SK-N-SH (cell line): ENCODE measurements at regions not wholly inside any gene's neighbourhood (a gene's known extent, or its start where the extent isn't known, plus 50 kb on each side); places are given as distances from the start of the nearest gene placed in this dataset.

Experiments
- CTCF ChIA-PET: fragments of 300-600, 350-600 bp; formaldehyde crosslinking; extraction: SDS; loops from one replicate; lab custom pipeline; 2021; lab: Yijun Ruan, JAX
- POLR2A ChIA-PET: fragments of 350-600 bp; sonication (Branson Sonifier 250); formaldehyde crosslinking; extraction: SDS; loops from one replicate; lab custom pipeline; 2020; ENCODE audit warnings: antibody characterized with exemption, inconsistent platforms; lab: Yijun Ruan, JAX
- DNase-seq: peaks from one replicate; pipeline ENCODE4 v3.0.0; 2012
- H2AFZ ChIP-seq: fragments of 200-600 bp; sonication (generic); 2 replicates; pipeline ENCODE4 v1.8.1; 2016; ENCODE audit warnings: antibody characterized with exemption, mild to moderate bottlenecking, low read depth
- H3F3A ChIP-seq: fragments of 200-600 bp; sonication (generic); replicated peaks from 2 replicates; pipeline ENCODE3; 2016; ENCODE audit warnings: antibody characterized with exemption, mild to moderate bottlenecking; ENCODE audit not compliant: insufficient read depth
- H3K27ac ChIP-seq, 2 experiments: fragments of 200-500 bp in 1 of 2; fragments of 200-600 bp in 1 of 2; sonication (Bioruptor generic) in 1 of 2; sonication (generic), shearing (Covaris generic) in 1 of 2; 2 replicates each; pipeline versions ENCODE4 v1.5.1 to v1.6.1; 2014 to 2016; ENCODE audit warnings: low read depth in 2 of 2, inconsistent platforms in 1 of 2, low read length in 1 of 2, mild to moderate bottlenecking in 1 of 2, mixed read lengths in 1 of 2
- H3K27me3 ChIP-seq: fragments of 200-600 bp; sonication (generic), shearing (Covaris generic); 2 replicates; pipeline ENCODE4 v1.6.1; 2016; ENCODE audit warnings: mixed run types; ENCODE audit not compliant: insufficient read depth
- H3K36me3 ChIP-seq, 2 experiments: fragments of 200-500 bp in 1 of 2; fragments of 200-600 bp in 1 of 2; sonication (Bioruptor generic) in 1 of 2; sonication (generic) in 1 of 2; replicated peaks in 1 of 2; 2 replicates each; pipeline versions ENCODE3 to v1.5.1; 2014 to 2016; ENCODE audit warnings: low read length in 1 of 2, mild to moderate bottlenecking in 1 of 2; ENCODE audit not compliant: insufficient read depth in 2 of 2, control insufficient read depth in 1 of 2
- H3K4me1 ChIP-seq, 2 experiments: fragments of 200-500 bp in 1 of 2; fragments of 200-600 bp in 1 of 2; sonication (Bioruptor generic) in 1 of 2; sonication (generic), shearing (Covaris generic) in 1 of 2; 2 replicates each; pipeline versions ENCODE4 v1.5.1 to v1.6.1; 2014 to 2016; ENCODE audit warnings: low read depth in 1 of 2, low read length in 1 of 2, mixed run types in 1 of 2; ENCODE audit not compliant: insufficient read depth in 2 of 2, control insufficient read depth in 1 of 2
- H3K4me2 ChIP-seq: fragments of 200-600 bp; sonication (generic), shearing (Covaris generic); 2 replicates; pipeline ENCODE4 v1.6.1; 2017; ENCODE audit warnings: mixed run types
- H3K4me3 ChIP-seq, 2 experiments: fragments of 200-500 bp in 1 of 2; fragments of 200-600 bp in 1 of 2; sonication (Bioruptor generic) in 1 of 2; sonication (generic), shearing (Covaris generic) in 1 of 2; 2 replicates each; pipeline versions ENCODE4 v1.5.1 to v1.8.1; 2014 to 2016; ENCODE audit warnings: low read depth in 2 of 2, inconsistent platforms in 1 of 2, low read length in 1 of 2, mild to moderate bottlenecking in 1 of 2, mixed read lengths in 1 of 2, moderate library complexity in 1 of 2
- H3K79me2 ChIP-seq: fragments of 200-600 bp; sonication (generic); 2 replicates; pipeline ENCODE4 v1.8.1; 2017; ENCODE audit warnings: mild to moderate bottlenecking; ENCODE audit not compliant: insufficient read depth
- H3K9ac ChIP-seq: fragments of 200-600 bp; sonication (generic); 2 replicates; pipeline ENCODE4 v1.6.1; 2017; ENCODE audit warnings: mixed run types
- H3K9me2 ChIP-seq: fragments of 200-600 bp; sonication (generic); 2 replicates; pipeline ENCODE4 v1.6.1; 2017; ENCODE audit warnings: mixed run types
- H3K9me3 ChIP-seq: fragments of 200-600 bp; sonication (generic); 2 replicates; pipeline ENCODE4 v1.6.1; 2017; ENCODE audit warnings: mixed run types, mild to moderate bottlenecking, moderate library complexity
- H4K20me1 ChIP-seq: fragments of 200-600 bp; sonication (generic); 2 replicates; pipeline ENCODE4 v1.6.1; 2017; ENCODE audit warnings: mild to moderate bottlenecking, mixed run types; ENCODE audit not compliant: insufficient read depth
- CHD2 ChIP-seq: fragments of 150-350 bp; IDR thresholded peaks from 2 replicates; pipeline ENCODE4 v1.6.1; 2018; ENCODE audit warnings: low read length; ENCODE audit not compliant: partially characterized antibody
- EZH2phosphoT487 ChIP-seq: fragments of 200-600 bp; sonication (generic); IDR thresholded peaks from 2 replicates; pipeline ENCODE4 v1.6.1; 2017; ENCODE audit warnings: low read depth, mixed run types, mild to moderate bottlenecking, antibody characterized with exemption, moderate library complexity, borderline replicate concordance
- FOXJ3 ChIP-seq: sonication (generic); formaldehyde crosslinking; IDR thresholded peaks from 2 replicates; pipeline ENCODE4 v1.5.1; 2020; ENCODE audit warnings: mild to moderate bottlenecking, missing genetic modification reagents
- FOXM1 ChIP-seq: IDR thresholded peaks from 2 replicates; pipeline ENCODE4 v1.4.0; 2012; ENCODE audit warnings: low read depth, mild to moderate bottlenecking
- GABPA ChIP-seq: IDR thresholded peaks from 2 replicates; pipeline ENCODE4 v1.4.0; 2012; ENCODE audit warnings: low read depth, mild to moderate bottlenecking
- TAF1 ChIP-seq: IDR thresholded peaks from 2 replicates; pipeline ENCODE4 v1.6.1; 2012; ENCODE audit warnings: low read depth, mild to moderate bottlenecking, low read length, moderate library complexity, borderline replicate concordance
- TCF12 ChIP-seq: IDR thresholded peaks from 2 replicates; pipeline ENCODE4 v1.4.0; 2012
- TEAD4 ChIP-seq: IDR thresholded peaks from 2 replicates; pipeline ENCODE4 v1.4.0; 2012; ENCODE audit warnings: mild to moderate bottlenecking, borderline replicate concordance; ENCODE audit not compliant: insufficient read depth
- WGBS: methylation state at CpG from one replicate; pipeline ENCODE4 v1.1.6; 2017; ENCODE audit warnings: low lambda C conversion rate; 5-methylcytosine and 5-hydroxymethylcytosine counted together
- TF ChIP-seq, protein P1 (sequence below): fragments of 200-600 bp; sonication (generic); IDR thresholded peaks from 2 replicates; pipeline ENCODE4 v1.6.1; 2017; ENCODE audit warnings: antibody characterized with exemption, mild to moderate bottlenecking, moderate library complexity
- TF ChIP-seq, protein P2 (sequence below): IDR thresholded peaks from 2 replicates; pipeline ENCODE4 v1.6.1; 2012; ENCODE audit warnings: mild to moderate bottlenecking, low read depth, low read length, moderate library complexity

DNA sequence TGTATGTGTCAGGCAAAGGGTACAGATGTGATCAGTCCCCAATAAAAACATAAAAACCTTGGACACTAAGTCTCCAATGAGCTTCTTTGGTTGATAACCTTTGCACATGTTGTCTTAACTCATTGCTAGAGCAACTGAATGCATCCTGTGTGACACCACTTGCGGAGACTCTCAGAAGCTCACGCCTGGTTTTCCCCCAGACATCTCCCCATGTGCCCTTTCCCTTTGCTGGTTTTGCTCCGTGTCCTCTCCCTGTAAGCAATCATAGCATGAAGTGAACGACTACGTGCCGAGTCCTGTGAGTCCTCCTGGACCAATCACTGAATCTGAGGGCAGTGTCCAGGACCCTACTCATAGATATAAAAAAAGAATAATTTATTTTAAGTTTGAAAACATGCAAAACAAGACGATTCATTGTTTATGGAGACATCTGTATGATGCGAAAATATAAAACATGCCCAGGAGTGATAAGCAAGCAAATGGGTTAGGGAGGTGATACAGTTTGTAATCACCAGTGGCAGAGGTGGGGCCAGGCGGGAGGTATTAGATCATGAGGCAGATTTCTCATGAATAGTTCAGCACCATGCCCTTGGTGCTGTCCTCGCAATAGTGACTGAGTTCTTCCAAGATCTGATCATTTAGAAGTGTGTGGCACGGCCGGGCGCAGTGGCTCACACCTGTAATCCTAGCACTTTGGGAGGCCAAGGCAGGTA lies 115.5 kb downstream of the MED10 start:
- no peaks in the 10 kb centered on the region for H4K20me1 ChIP-seq
- H3F3A ChIP-seq: no peaks in the 10 kb centered on the region
- WGBS: 53% methylated on average over 13 of the region's 13 CpGs
- H3K4me3 ChIP-seq: no peak overlapping the region
- H3K4me1 ChIP-seq: no peaks in the 10 kb centered on the region
- no peak overlapping the region for H3K9ac ChIP-seq
- ChIA-PET CTCF (no interaction called here), POLR2A (no interaction called here)
- no peak overlapping the region for H3K4me2 ChIP-seq
- no peaks in the 10 kb centered on the region for H3K27me3 ChIP-seq
- TF ChIP-seq CHD2: no peak
- no peak for TF ChIP-seq TAF1
- no peak for TF ChIP-seq TCF12
- TF ChIP-seq TEAD4: no peak
- no peak for DNase-seq
- no peaks in the 10 kb centered on the region for H3K79me2 ChIP-seq
- H3K27ac ChIP-seq: no peak overlapping the region
- H3K36me3 ChIP-seq: no peaks in the 10 kb centered on the region
- no peaks in the 10 kb centered on the region for H3K9me3 ChIP-seq
- H2AFZ ChIP-seq: no peak overlapping the region
- no peaks in the 10 kb centered on the region for H3K9me2 ChIP-seq

DNA sequence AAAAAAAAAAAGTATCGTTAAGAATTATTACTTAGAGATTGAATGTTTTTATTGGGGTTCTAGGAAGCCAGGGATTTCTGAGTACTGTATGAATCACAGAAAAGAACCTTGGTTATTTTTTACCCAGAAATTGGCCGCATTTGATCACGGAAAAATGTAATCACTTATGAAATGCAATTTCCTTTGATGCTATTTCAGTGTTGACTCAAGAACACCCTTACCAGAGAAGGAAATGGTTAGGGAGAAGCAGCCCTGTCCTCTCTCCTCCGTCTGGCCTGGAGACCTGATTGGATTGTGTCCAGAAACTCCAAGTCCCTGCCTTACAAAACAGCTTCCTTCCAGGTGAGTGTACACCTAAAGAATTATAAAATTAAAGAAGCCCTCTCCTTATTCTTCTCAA lies 116.7 kb downstream of the MED10 start:
- Histone ChIP-seq H3K4me3 (no peak overlapping the region), H3K4me1 (no peaks in the 10 kb centered on the region), H3K9me3 (no peaks in the 10 kb centered on the region), H3K36me3 (no peaks in the 10 kb centered on the region), H3K79me2 (no peaks in the 10 kb centered on the region), H3K27ac (no peak overlapping the region), H3K9ac (no peak overlapping the region), H4K20me1 (no peaks in the 10 kb centered on the region), H2AFZ (no peak overlapping the region), H3K9me2 (no peaks in the 10 kb centered on the region), H3K4me2 (no peak overlapping the region), H3F3A (no peaks in the 10 kb centered on the region), H3K27me3 (no peaks in the 10 kb centered on the region)
- no peak for DNase-seq
- ChIA-PET POLR2A (no interaction called here), CTCF (no interaction called here)
- TF ChIP-seq, protein P1, sequence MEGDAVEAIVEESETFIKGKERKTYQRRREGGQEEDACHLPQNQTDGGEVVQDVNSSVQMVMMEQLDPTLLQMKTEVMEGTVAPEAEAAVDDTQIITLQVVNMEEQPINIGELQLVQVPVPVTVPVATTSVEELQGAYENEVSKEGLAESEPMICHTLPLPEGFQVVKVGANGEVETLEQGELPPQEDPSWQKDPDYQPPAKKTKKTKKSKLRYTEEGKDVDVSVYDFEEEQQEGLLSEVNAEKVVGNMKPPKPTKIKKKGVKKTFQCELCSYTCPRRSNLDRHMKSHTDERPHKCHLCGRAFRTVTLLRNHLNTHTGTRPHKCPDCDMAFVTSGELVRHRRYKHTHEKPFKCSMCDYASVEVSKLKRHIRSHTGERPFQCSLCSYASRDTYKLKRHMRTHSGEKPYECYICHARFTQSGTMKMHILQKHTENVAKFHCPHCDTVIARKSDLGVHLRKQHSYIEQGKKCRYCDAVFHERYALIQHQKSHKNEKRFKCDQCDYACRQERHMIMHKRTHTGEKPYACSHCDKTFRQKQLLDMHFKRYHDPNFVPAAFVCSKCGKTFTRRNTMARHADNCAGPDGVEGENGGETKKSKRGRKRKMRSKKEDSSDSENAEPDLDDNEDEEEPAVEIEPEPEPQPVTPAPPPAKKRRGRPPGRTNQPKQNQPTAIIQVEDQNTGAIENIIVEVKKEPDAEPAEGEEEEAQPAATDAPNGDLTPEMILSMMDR: no peak
- TF ChIP-seq GABPA: no peak
- TF ChIP-seq FOXJ3 (CRISPR knock-in tag): no peak
- no peak for TF ChIP-seq EZH2phosphoT487
- TF ChIP-seq CHD2: no peak
- TF ChIP-seq, protein P2, sequence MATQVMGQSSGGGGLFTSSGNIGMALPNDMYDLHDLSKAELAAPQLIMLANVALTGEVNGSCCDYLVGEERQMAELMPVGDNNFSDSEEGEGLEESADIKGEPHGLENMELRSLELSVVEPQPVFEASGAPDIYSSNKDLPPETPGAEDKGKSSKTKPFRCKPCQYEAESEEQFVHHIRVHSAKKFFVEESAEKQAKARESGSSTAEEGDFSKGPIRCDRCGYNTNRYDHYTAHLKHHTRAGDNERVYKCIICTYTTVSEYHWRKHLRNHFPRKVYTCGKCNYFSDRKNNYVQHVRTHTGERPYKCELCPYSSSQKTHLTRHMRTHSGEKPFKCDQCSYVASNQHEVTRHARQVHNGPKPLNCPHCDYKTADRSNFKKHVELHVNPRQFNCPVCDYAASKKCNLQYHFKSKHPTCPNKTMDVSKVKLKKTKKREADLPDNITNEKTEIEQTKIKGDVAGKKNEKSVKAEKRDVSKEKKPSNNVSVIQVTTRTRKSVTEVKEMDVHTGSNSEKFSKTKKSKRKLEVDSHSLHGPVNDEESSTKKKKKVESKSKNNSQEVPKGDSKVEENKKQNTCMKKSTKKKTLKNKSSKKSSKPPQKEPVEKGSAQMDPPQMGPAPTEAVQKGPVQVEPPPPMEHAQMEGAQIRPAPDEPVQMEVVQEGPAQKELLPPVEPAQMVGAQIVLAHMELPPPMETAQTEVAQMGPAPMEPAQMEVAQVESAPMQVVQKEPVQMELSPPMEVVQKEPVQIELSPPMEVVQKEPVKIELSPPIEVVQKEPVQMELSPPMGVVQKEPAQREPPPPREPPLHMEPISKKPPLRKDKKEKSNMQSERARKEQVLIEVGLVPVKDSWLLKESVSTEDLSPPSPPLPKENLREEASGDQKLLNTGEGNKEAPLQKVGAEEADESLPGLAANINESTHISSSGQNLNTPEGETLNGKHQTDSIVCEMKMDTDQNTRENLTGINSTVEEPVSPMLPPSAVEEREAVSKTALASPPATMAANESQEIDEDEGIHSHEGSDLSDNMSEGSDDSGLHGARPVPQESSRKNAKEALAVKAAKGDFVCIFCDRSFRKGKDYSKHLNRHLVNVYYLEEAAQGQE: no peak
- TF ChIP-seq FOXM1: no peak
- WGBS: 38% methylated on average over 4 of the region's 4 CpGs
